ENCODE measurements at regions not wholly inside any gene's neighbourhood (a gene's known extent, or its start where the extent isn't known, plus 50 kb on each side); places are given as distances from the start of the nearest gene placed in this dataset.

DNA sequence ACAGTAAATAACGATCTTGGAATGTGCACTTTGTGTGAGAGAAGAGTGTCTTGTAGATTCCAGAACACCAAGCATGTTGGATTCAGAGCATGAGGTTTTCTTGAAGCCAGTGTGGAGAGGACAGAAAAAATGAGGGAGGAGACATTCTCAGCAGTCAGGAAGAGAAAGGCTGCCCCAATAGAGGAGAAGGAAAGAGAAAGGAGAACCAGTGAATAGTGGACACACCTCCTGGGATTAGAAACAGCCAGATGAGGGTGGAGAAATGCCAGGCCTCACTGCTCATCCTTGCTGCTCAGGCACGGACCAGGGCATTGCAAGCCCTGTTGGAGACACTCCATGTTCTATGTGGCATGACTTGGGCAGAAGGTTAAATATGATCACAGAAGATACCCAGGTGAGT, 69.0 kb upstream of the KAZN start:
- H3K4me2 ChIP-seq (replicated peaks; ENCODE audit: low read depth, low read length, poor library complexity, severe bottlenecking), result no peak overlapping the region
- H3K27ac Mint-ChIP-seq, result no peak overlapping the region
- no peaks in the 10 kb centered on the region for H3K4me1 ChIP-seq (ENCODE audit: control insufficient read depth in 2 of 2, insufficient read depth in 2 of 2, low read length in 2 of 2)
- no peaks in the 10 kb centered on the region for H3K9me3 Mint-ChIP-seq (ENCODE audit: insufficient read depth)
- 79% methylated on average over 2 of the region's 2 CpGs for WGBS (ENCODE audit: insufficient coverage)
- H3K4me3 ChIP-seq (ENCODE audit: control extremely low read depth in 1 of 5, extremely low read depth in 1 of 5, insufficient read depth in 1 of 5, low read depth in 2 of 5, low read length in 4 of 5), result no peak overlapping the region
- no peak overlapping the region for H2AFZ ChIP-seq (ENCODE audit: insufficient read depth, low read depth, low read length, poor library complexity, severe bottlenecking)
- H3K79me2 ChIP-seq (ENCODE audit: control insufficient read depth, insufficient read depth, low read length), result no peaks in the 10 kb centered on the region
- ChIA-PET CTCF (no interaction called here), POLR2A (no interaction called here)
- no peak for TF ChIP-seq EZH2 (IDR thresholded peaks at IDR 0.05; ENCODE audit: borderline replicate concordance, insufficient read depth, low read depth, low read length, poor library complexity, severe bottlenecking)
- TF ChIP-seq, protein P1, sequence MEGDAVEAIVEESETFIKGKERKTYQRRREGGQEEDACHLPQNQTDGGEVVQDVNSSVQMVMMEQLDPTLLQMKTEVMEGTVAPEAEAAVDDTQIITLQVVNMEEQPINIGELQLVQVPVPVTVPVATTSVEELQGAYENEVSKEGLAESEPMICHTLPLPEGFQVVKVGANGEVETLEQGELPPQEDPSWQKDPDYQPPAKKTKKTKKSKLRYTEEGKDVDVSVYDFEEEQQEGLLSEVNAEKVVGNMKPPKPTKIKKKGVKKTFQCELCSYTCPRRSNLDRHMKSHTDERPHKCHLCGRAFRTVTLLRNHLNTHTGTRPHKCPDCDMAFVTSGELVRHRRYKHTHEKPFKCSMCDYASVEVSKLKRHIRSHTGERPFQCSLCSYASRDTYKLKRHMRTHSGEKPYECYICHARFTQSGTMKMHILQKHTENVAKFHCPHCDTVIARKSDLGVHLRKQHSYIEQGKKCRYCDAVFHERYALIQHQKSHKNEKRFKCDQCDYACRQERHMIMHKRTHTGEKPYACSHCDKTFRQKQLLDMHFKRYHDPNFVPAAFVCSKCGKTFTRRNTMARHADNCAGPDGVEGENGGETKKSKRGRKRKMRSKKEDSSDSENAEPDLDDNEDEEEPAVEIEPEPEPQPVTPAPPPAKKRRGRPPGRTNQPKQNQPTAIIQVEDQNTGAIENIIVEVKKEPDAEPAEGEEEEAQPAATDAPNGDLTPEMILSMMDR (IDR thresholded peaks at IDR 0.05), result no peak
- H3K36me3 ChIP-seq (replicated peaks in 1 of 2; ENCODE audit: control extremely low read depth in 1 of 2, control insufficient read depth in 1 of 2, extremely low read depth in 1 of 2, insufficient read depth in 2 of 2, low read length in 1 of 2), result no peaks in the 10 kb centered on the region
- no peaks in the 10 kb centered on the region for H3K9me3 ChIP-seq (ENCODE audit: control extremely low read depth in 1 of 3, control insufficient read depth in 2 of 3, insufficient read depth in 1 of 3, low read length in 2 of 3)
- H3K27me3 Mint-ChIP-seq, result peaks cover 3% of the 10 kb centered on the region
- DNase-seq (no peak), ATAC-seq (ENCODE audit: low read depth) (no peak)
- H3K4me3 Mint-ChIP-seq, result no peak overlapping the region
- H3K4me1 Mint-ChIP-seq, result no peaks in the 10 kb centered on the region
- H3K27ac ChIP-seq (ENCODE audit: low read length in 2 of 2), result no peak overlapping the region
- H4K20me1 ChIP-seq (ENCODE audit: control insufficient read depth, insufficient read depth, low read length, poor library complexity, severe bottlenecking), result no peaks in the 10 kb centered on the region
- no peak overlapping the region for H3K9ac ChIP-seq (ENCODE audit: low read length)
- intact Hi-C loops (cut with micrococcal nuclease), result no loop called here
- no peaks in the 10 kb centered on the region for H3K27me3 ChIP-seq (replicated peaks in 1 of 4; ENCODE audit: control extremely low read depth in 1 of 4, control insufficient read depth in 3 of 4, insufficient read depth in 4 of 4, low read length in 3 of 4)

DNA sequence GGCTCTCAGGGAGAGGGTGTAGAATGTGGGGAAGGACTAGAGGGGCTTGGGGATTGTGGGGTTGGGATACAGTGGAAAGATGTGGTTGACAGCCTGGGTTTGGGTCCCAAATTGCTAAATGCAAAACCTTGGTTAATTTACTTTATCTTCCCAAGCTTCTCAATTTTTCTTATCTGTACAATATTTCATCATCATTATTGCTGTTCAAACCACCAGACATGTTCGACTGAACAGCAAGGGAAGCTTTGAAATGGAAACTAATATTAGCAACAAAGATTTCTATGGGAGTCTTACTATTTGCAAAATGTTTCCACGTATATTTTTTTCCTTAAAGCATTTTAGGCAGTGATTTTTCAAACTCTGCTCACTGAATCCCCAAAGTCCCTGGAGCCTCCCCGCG, 67.0 kb upstream of the KAZN start:
- no peak for ATAC-seq (ENCODE audit: low read depth)

More for the DNA sequence above, 67.0 kb upstream of the KAZN start:
- Histone ChIP-seq H2AFZ (ENCODE audit: insufficient read depth, low read depth, low read length, poor library complexity, severe bottlenecking) (no peak overlapping the region), H3K27ac (ENCODE audit: low read length in 2 of 2) (no peak overlapping the region), H3K9me3 (ENCODE audit: control extremely low read depth in 1 of 3, control insufficient read depth in 2 of 3, insufficient read depth in 1 of 3, low read length in 2 of 3) (no peaks in the 10 kb centered on the region), H4K20me1 (ENCODE audit: control insufficient read depth, insufficient read depth, low read length, poor library complexity, severe bottlenecking) (no peaks in the 10 kb centered on the region), H3K4me2 (replicated peaks; ENCODE audit: low read depth, low read length, poor library complexity, severe bottlenecking) (no peak overlapping the region), H3K79me2 (ENCODE audit: control insufficient read depth, insufficient read depth, low read length) (no peaks in the 10 kb centered on the region), H3K4me3 (ENCODE audit: control extremely low read depth in 1 of 5, extremely low read depth in 1 of 5, insufficient read depth in 1 of 5, low read depth in 2 of 5, low read length in 4 of 5) (no peak overlapping the region), H3K36me3 (replicated peaks in 1 of 2; ENCODE audit: control extremely low read depth in 1 of 2, control insufficient read depth in 1 of 2, extremely low read depth in 1 of 2, insufficient read depth in 2 of 2, low read length in 1 of 2) (no peaks in the 10 kb centered on the region), H3K27me3 (replicated peaks in 1 of 4; ENCODE audit: control extremely low read depth in 1 of 4, control insufficient read depth in 3 of 4, insufficient read depth in 4 of 4, low read length in 3 of 4) (no peaks in the 10 kb centered on the region), H3K9ac (ENCODE audit: low read length) (no peak overlapping the region), H3K4me1 (ENCODE audit: control insufficient read depth in 2 of 2, insufficient read depth in 2 of 2, low read length in 2 of 2) (no peaks in the 10 kb centered on the region)
- no CpG with 5 or more reads among the region's 4 CpGs for WGBS (ENCODE audit: insufficient coverage)
- Mint-ChIP-seq H3K4me1 (no peaks in the 10 kb centered on the region), H3K9me3 (ENCODE audit: insufficient read depth) (no peaks in the 10 kb centered on the region), H3K27ac (no peak overlapping the region), H3K27me3 (peaks cover 3% of the 10 kb centered on the region), H3K4me3 (no peak overlapping the region)
- ChIA-PET CTCF (no interaction called here), POLR2A (no interaction called here)
- DNase-seq, result no peak
- intact Hi-C loops (cut with micrococcal nuclease), result no loop called here
- no peak for TF ChIP-seq EZH2 (IDR thresholded peaks at IDR 0.05; ENCODE audit: borderline replicate concordance, insufficient read depth, low read depth, low read length, poor library complexity, severe bottlenecking)
- TF ChIP-seq, protein P1 (IDR thresholded peaks at IDR 0.05), result no peak

All from B cell (primary cell).